ENCODE measurements at regions not wholly inside any gene's neighbourhood (a gene's known extent, or its start where the extent isn't known, plus 50 kb on each side); places are given as distances from the start of the nearest gene placed in this dataset.
A peak's percentile ranks its signal among the peaks of the same experiment; 100 is the strongest.

GRCh38 chr11:110027627-110028371 lies 65.4 kb upstream of the ZC3H12C start:
- DNase-seq (ENCODE audit: low spot score, unreplicated experiment), result no peak
- H3K27ac Mint-ChIP-seq, result no peak overlapping the region
- H3K27me3 Mint-ChIP-seq, result no peaks in the 10 kb centered on the region
- H3K4me3 Mint-ChIP-seq (ENCODE audit: low read depth), result no peak overlapping the region
- no peaks in the 10 kb centered on the region for H3K36me3 Mint-ChIP-seq (ENCODE audit: insufficient read depth)
- H3K4me1 Mint-ChIP-seq (ENCODE audit: low read depth), result peaks cover 4% of the 10 kb centered on the region
- no peaks in the 10 kb centered on the region for H3K9me3 Mint-ChIP-seq (ENCODE audit: low read depth)
- TF ChIP-seq CTCF (IDR thresholded peaks at IDR 0.05; ENCODE audit: unreplicated experiment), result no peak

- Mint-ChIP-seq H3K4me3 (ENCODE audit: low read depth) (no peak overlapping the region), H3K9me3 (ENCODE audit: low read depth) (no peaks in the 10 kb centered on the region), H3K27me3 (no peaks in the 10 kb centered on the region), H3K36me3 (ENCODE audit: insufficient read depth) (no peaks in the 10 kb centered on the region), H3K4me1 (ENCODE audit: low read depth) (peaks cover 8% of the 10 kb centered on the region), H3K27ac (no peak overlapping the region)
- no peak for TF ChIP-seq CTCF (IDR thresholded peaks at IDR 0.05; ENCODE audit: unreplicated experiment)
- DNase-seq (ENCODE audit: low spot score, unreplicated experiment), result no peak
Measured at GRCh38 chr11:110028921-110029320, 64.3 kb upstream of the ZC3H12C start.

GRCh38 chr11:110029714-110030113 lies 63.5 kb upstream of the ZC3H12C start:
- H3K4me3 Mint-ChIP-seq (ENCODE audit: low read depth), result no peak overlapping the region
- H3K27me3 Mint-ChIP-seq, result no peaks in the 10 kb centered on the region
- H3K9me3 Mint-ChIP-seq (ENCODE audit: low read depth), result no peaks in the 10 kb centered on the region
- no peak for TF ChIP-seq CTCF (IDR thresholded peaks at IDR 0.05; ENCODE audit: unreplicated experiment)
- no peaks in the 10 kb centered on the region for H3K36me3 Mint-ChIP-seq (ENCODE audit: insufficient read depth)
- H3K4me1 Mint-ChIP-seq (ENCODE audit: low read depth), result peaks cover 8% of the 10 kb centered on the region
- no peak overlapping the region for H3K27ac Mint-ChIP-seq
- DNase-seq (ENCODE audit: low spot score, unreplicated experiment), result no peak

GRCh38 chr11:110031171-110031570 lies 62.0 kb upstream of the ZC3H12C start:
- no peaks in the 10 kb centered on the region for H3K9me3 Mint-ChIP-seq (ENCODE audit: low read depth)
- no peak overlapping the region for H3K4me3 Mint-ChIP-seq (ENCODE audit: low read depth)
- no peaks in the 10 kb centered on the region for H3K36me3 Mint-ChIP-seq (ENCODE audit: insufficient read depth)
- H3K4me1 Mint-ChIP-seq (ENCODE audit: low read depth), result peaks cover 8% of the 10 kb centered on the region
- H3K27ac Mint-ChIP-seq, result no peak overlapping the region
- H3K27me3 Mint-ChIP-seq, result no peaks in the 10 kb centered on the region
- no peak for DNase-seq (ENCODE audit: low spot score, unreplicated experiment)
- no peak for TF ChIP-seq CTCF (IDR thresholded peaks at IDR 0.05; ENCODE audit: unreplicated experiment)

GRCh38 chr11:110032259-110032658 lies 60.9 kb upstream of the ZC3H12C start:
- H3K27ac Mint-ChIP-seq, result peak overlapping the region; percentile 4
- TF ChIP-seq CTCF (IDR thresholded peaks at IDR 0.05; ENCODE audit: unreplicated experiment), result no peak
- H3K27me3 Mint-ChIP-seq, result no peaks in the 10 kb centered on the region
- no peak for DNase-seq (ENCODE audit: low spot score, unreplicated experiment)
- H3K9me3 Mint-ChIP-seq (ENCODE audit: low read depth), result no peaks in the 10 kb centered on the region
- no peaks in the 10 kb centered on the region for H3K36me3 Mint-ChIP-seq (ENCODE audit: insufficient read depth)
- no peak overlapping the region for H3K4me3 Mint-ChIP-seq (ENCODE audit: low read depth)
- H3K4me1 Mint-ChIP-seq (ENCODE audit: low read depth), result peaks cover 8% of the 10 kb centered on the region
